IPS-NIHi7 (cell line): ENCODE measurements at regions not wholly inside any gene's neighbourhood (a gene's known extent, or its start where the extent isn't known, plus 50 kb on each side); places are given as distances from the start of the nearest gene placed in this dataset.

Source experiments
- DNase-seq: peaks from one replicate; pipeline ENCODE4 v3.0.0; 2012; ENCODE audit warnings: mixed read lengths; ENCODE audit errors: extremely low spot score

GRCh38 chr2:122960759-122961641 is 1064.1 kb upstream of the CNTNAP5 start:
- no peak for DNase-seq

GRCh38 chr2:122966461-122966860 is 1058.6 kb upstream of the CNTNAP5 start:
- DNase-seq: no peak

- DNase-seq: no peak
Measured at GRCh38 chr2:122977580-122977979, 1047.5 kb upstream of the CNTNAP5 start.

- DNase-seq: no peak
Measured at GRCh38 chr2:122980671-122981070, 1044.4 kb upstream of the CNTNAP5 start.

- no peak for DNase-seq
Measured at GRCh38 chr2:122982936-122983335, 1042.2 kb upstream of the CNTNAP5 start.

GRCh38 chr2:122988395-122989221 is 1036.5 kb upstream of the CNTNAP5 start:
- peak; percentile 14 for DNase-seq

- no peak for DNase-seq
Measured at GRCh38 chr2:122993592-122993991, 1031.5 kb upstream of the CNTNAP5 start.

- no peak for DNase-seq
Measured at GRCh38 chr2:122999258-122999657, 1025.8 kb upstream of the CNTNAP5 start.

- DNase-seq: peak; percentile 37
Measured at GRCh38 chr2:122999821-123000220, 1025.3 kb upstream of the CNTNAP5 start.

- no peak for DNase-seq
Measured at GRCh38 chr2:123002660-123003248, 1022.3 kb upstream of the CNTNAP5 start.

GRCh38 chr2:123015186-123015585 is 1009.9 kb upstream of the CNTNAP5 start:
- DNase-seq: no peak

- no peak for DNase-seq
Measured at GRCh38 chr2:123035541-123035940, 989.5 kb upstream of the CNTNAP5 start.

GRCh38 chr2:123036300-123036699 is 988.8 kb upstream of the CNTNAP5 start:
- no peak for DNase-seq

- no peak for DNase-seq
Measured at GRCh38 chr2:123040506-123040905, 984.6 kb upstream of the CNTNAP5 start.

GRCh38 chr2:123043458-123043857 is 981.6 kb upstream of the CNTNAP5 start:
- DNase-seq: no peak

GRCh38 chr2:123045713-123046112 is 979.4 kb upstream of the CNTNAP5 start:
- DNase-seq: no peak

- no peak for DNase-seq
Measured at GRCh38 chr2:123047186-123047585, 977.9 kb upstream of the CNTNAP5 start.

GRCh38 chr2:123051136-123051535 is 974.0 kb upstream of the CNTNAP5 start:
- DNase-seq: no peak

- peak; percentile 14 for DNase-seq
Measured at GRCh38 chr2:123061534-123061933, 963.6 kb upstream of the CNTNAP5 start.

- no peak for DNase-seq
Measured at GRCh38 chr2:123073371-123073770, 951.7 kb upstream of the CNTNAP5 start.

GRCh38 chr2:123073956-123074355 is 951.1 kb upstream of the CNTNAP5 start:
- no peak for DNase-seq

- DNase-seq: no peak
Measured at GRCh38 chr2:123077101-123077500, 948.0 kb upstream of the CNTNAP5 start.
